GM12878 (cell line): ENCODE measurements at regions not wholly inside any gene's neighbourhood (a gene's known extent, or its start where the extent isn't known, plus 50 kb on each side); places are given as distances from the start of the nearest gene placed in this dataset.

ENCODE experiments used
- ATAC-seq: fragments of 200-7000 bp; cut with Tn5 transposase; 3 replicates; pipeline ENCODE4 v1.9.1; 2020; ENCODE audit warnings: mild to moderate bottlenecking, moderate library complexity
- BruUV-seq: library from RNA; stranded (reverse); fragments of 400-500 nt; replicated peaks from 2 replicates; lab custom pipeline; 2021; lab: Mats Ljungman, UMichigan
- CTCF ChIA-PET: fragments of 300-600 bp; sonication (Branson Sonifier 250); formaldehyde crosslinking; extraction: SDS; loops from one replicate; lab custom pipeline; 2021; ENCODE audit warnings: inconsistent platforms; lab: Yijun Ruan, JAX
- POLR2A ChIA-PET: fragments of 350-600 bp; formaldehyde crosslinking; extraction: SDS; loops from one replicate; lab custom pipeline; 2021; ENCODE audit warnings: inconsistent platforms; lab: Charles Lee
- RAD21 ChIA-PET: fragments of 300-600 bp; sonication (Branson Sonifier 250); formaldehyde crosslinking; loops from one replicate; lab custom pipeline; 2023; ENCODE audit warnings: antibody characterized with exemption; ENCODE audit not compliant: unreplicated experiment; lab: Charles Lee
- SMC1A ChIA-PET: fragments of 300-600 bp; sonication (Branson Sonifier 250); formaldehyde crosslinking; loops from one replicate; lab custom pipeline; 2023; ENCODE audit not compliant: unreplicated experiment, uncharacterized antibody; lab: Charles Lee
- DNase-seq: peaks from one replicate; pipeline ENCODE4 v3.0.0-alpha.2; 2011; ENCODE audit warnings: low read depth, low spot score
- FAIRE-seq: peaks from 3 replicates; lab custom pipeline; 2011; peaks lifted over from hg19 to GRCh38; lab: Jason Lieb, UNC
- H2AFZ ChIP-seq: 2 replicates; pipeline ENCODE4 v1.6.0; 2011; ENCODE audit warnings: low read depth, low read length, control low read depth; ENCODE audit not compliant: control insufficient read depth
- H3K27ac ChIP-seq: 2 replicates; pipeline ENCODE4 v1.5.1; 2011; ENCODE audit warnings: control low read depth; ENCODE audit not compliant: control insufficient read depth, insufficient read depth
- H3K27me3 ChIP-seq, 2 experiments: replicated peaks in 1 of 2; 2 replicates each; pipeline versions ENCODE4 v1.6.0 to v1.6.1; 2011; ENCODE audit warnings: low read length in 1 of 2; ENCODE audit not compliant: control insufficient read depth in 2 of 2, insufficient read depth in 2 of 2
- H3K36me3 ChIP-seq, 2 experiments: 2 replicates each; pipeline ENCODE4 v1.5.1; 2011; ENCODE audit warnings: low read length in 1 of 2; ENCODE audit not compliant: control insufficient read depth in 2 of 2, insufficient read depth in 2 of 2
- H3K4me1 ChIP-seq: 2 replicates; pipeline ENCODE4 v1.6.1; 2011; ENCODE audit warnings: mild to moderate bottlenecking, low read length, moderate library complexity, mixed read lengths; ENCODE audit not compliant: control insufficient read depth, insufficient read depth
- H3K4me2 ChIP-seq: 2 replicates; pipeline ENCODE4 v1.6.0; 2011; ENCODE audit warnings: control low read depth; ENCODE audit not compliant: control insufficient read depth, insufficient read depth
- H3K4me3 ChIP-seq: fragments of 200-600 bp; sonication (generic); 2 replicates; pipeline ENCODE4 v1.5.1; 2016
- H3K79me2 ChIP-seq: 2 replicates; pipeline ENCODE4 v1.6.0; 2011; ENCODE audit warnings: low read length; ENCODE audit not compliant: control insufficient read depth, insufficient read depth
- H3K9ac ChIP-seq: 2 replicates; pipeline ENCODE4 v1.8.0; 2011; ENCODE audit warnings: low read length, control low read depth, mixed read lengths; ENCODE audit not compliant: control insufficient read depth, insufficient read depth
- H3K9me3 ChIP-seq: replicated peaks from 3 replicates; pipeline ENCODE4 v1.5.1; 2011; ENCODE audit warnings: mild to moderate bottlenecking, low read length; ENCODE audit not compliant: control insufficient read depth, insufficient read depth
- H4K20me1 ChIP-seq: 2 replicates; pipeline ENCODE4 v1.6.0; 2011; ENCODE audit not compliant: control insufficient read depth, insufficient read depth
- GABPA ChIP-seq: IDR thresholded peaks from 2 replicates; pipeline ENCODE4 v1.6.1; 2014; ENCODE audit warnings: antibody characterized with exemption, low read depth, mild to moderate bottlenecking, inconsistent platforms
- HCFC1 ChIP-seq: fragments of 150-350 bp; IDR thresholded peaks from 2 replicates; pipeline ENCODE4 v1.6.1; 2014; ENCODE audit warnings: low read length
- MEF2B ChIP-seq: fragments of 450-650 bp; IDR thresholded peaks from 2 replicates; pipeline ENCODE4 v1.6.1; 2018; ENCODE audit warnings: mild to moderate bottlenecking, moderate library complexity; ENCODE audit not compliant: partially characterized antibody, poor library complexity, severe bottlenecking
- POLR2AphosphoS5 ChIP-seq: IDR thresholded peaks from 2 replicates; pipeline ENCODE4 v1.6.1; 2011; ENCODE audit warnings: mild to moderate bottlenecking, low read length, inconsistent platforms
- RB1 ChIP-seq: fragments of 450-650 bp; formaldehyde crosslinking; IDR thresholded peaks from 2 replicates; pipeline ENCODE4 v1.6.1; 2017; ENCODE audit warnings: mild to moderate bottlenecking, borderline replicate concordance
- SMC3 ChIP-seq: IDR thresholded peaks from 2 replicates; pipeline ENCODE4 v1.6.1; 2011; ENCODE audit warnings: low read length, improper control_type of control experiment, borderline replicate concordance
- SP1 ChIP-seq: IDR thresholded peaks from one replicate; pipeline ENCODE4 v1.6.1; 2011; ENCODE audit warnings: low read depth, low read length
- SRF ChIP-seq, 2 experiments: IDR thresholded peaks; 2 replicates each; pipeline ENCODE4 v1.6.1; 2011; ENCODE audit warnings: low read depth in 2 of 2, low read length in 2 of 2, mild to moderate bottlenecking in 1 of 2, moderate library complexity in 1 of 2
- WGBS: methylation state at CpG from one replicate; pipeline ENCODE4 v1.1.6; 2016; ENCODE audit warnings: low lambda C conversion rate; ENCODE audit not compliant: insufficient replicate concordance, insufficient coverage; ENCODE audit errors: missing lambda C conversion rate; 5-methylcytosine and 5-hydroxymethylcytosine counted together
- in situ Hi-C: fragments of 300-500 bp; cut with MboI; formaldehyde crosslinking; loops from 9 replicates; pipeline ENCODE4 v1.14.3; 2018; ENCODE audit warnings: mixed read lengths
- intact Hi-C: fragments of 100-400 bp; cut with micrococcal nuclease; formaldehyde crosslinking; loops from one replicate; pipeline ENCODE4 v1.14.2; 2022; ENCODE audit not compliant: unreplicated experiment
- TF ChIP-seq, protein P1 (sequence below): fragments of 450-650 bp; IDR thresholded peaks from 2 replicates; pipeline ENCODE4 v1.6.1; 2017; ENCODE audit warnings: borderline replicate concordance

DNA sequence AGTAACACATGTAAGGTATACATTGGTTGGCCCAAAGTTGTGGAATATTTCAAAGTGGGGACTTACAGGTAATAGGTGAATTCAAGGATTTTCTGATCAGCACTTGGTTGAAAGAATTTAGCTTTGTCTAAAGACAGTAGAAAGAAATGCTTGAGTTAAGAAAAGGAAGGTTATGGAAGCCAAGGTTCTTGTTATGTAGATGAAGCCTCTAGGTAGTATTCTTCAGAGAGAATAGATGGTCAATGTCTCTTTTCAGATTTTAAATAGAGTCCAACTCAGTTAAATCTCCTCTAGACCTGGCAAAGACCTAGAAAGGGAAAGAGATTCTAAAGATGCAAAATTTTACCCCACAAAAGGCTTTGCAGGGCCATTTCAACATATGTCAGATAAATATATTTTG lies 157.4 kb downstream of the ANKRD30B start:
- no peak overlapping the region for H3K4me2 ChIP-seq
- H2AFZ ChIP-seq: no peak overlapping the region
- H4K20me1 ChIP-seq: no peaks in the 10 kb centered on the region
- ChIA-PET CTCF (no interaction called here), SMC1A (no interaction called here), POLR2A (no interaction called here)
- intact Hi-C loops: no loop called here
- H3K27me3 ChIP-seq: no peaks in the 10 kb centered on the region
- DNase-seq: no peak
- no peak for ATAC-seq
- H3K9ac ChIP-seq: no peak overlapping the region
- no TSS peak for BruUV-seq
- no peak overlapping the region for H3K4me3 ChIP-seq
- no peak overlapping the region for H3K27ac ChIP-seq
- no peaks in the 10 kb centered on the region for H3K9me3 ChIP-seq
- no peaks in the 10 kb centered on the region for H3K36me3 ChIP-seq
- no peaks in the 10 kb centered on the region for H3K4me1 ChIP-seq
- TF ChIP-seq, protein P1, sequence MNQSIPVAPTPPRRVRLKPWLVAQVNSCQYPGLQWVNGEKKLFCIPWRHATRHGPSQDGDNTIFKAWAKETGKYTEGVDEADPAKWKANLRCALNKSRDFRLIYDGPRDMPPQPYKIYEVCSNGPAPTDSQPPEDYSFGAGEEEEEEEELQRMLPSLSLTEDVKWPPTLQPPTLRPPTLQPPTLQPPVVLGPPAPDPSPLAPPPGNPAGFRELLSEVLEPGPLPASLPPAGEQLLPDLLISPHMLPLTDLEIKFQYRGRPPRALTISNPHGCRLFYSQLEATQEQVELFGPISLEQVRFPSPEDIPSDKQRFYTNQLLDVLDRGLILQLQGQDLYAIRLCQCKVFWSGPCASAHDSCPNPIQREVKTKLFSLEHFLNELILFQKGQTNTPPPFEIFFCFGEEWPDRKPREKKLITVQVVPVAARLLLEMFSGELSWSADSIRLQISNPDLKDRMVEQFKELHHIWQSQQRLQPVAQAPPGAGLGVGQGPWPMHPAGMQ: no peak
- TF ChIP-seq POLR2AphosphoS5 (no peak), SRF (IDR thresholded peaks at IDR 0.05; ENCODE audit: low read depth in 2 of 2, low read length in 2 of 2) (no peak)
- TF ChIP-seq, all 136 proteins: peak for 0
- in situ Hi-C loops: no loop called here
- no peaks in the 10 kb centered on the region for H3K79me2 ChIP-seq
- RAD21 ChIA-PET: no interaction called here
- no peak for FAIRE-seq

DNA sequence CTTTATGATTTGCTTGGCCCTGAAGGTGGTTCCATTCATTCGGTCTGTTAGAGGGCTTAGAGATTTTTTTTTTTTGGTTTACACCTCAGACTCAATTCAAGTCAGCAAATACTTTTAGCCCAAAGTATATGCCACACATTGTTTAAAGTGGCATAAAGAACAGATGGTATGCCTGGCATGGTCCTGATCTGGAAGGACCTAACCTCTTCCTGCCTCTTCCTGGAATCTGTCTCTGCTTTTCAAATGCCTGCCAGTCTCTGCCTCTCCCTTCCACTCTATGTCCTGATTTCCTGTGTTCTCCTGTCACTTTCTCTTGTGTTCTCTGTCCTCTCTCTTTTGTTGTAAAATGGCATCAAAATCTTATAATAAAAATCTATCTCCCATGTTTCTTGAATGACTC lies 158.0 kb downstream of the ANKRD30B start:
- WGBS: 0% methylated on average over 1 of the region's 1 CpG
- no peaks in the 10 kb centered on the region for H3K79me2 ChIP-seq
- no peaks in the 10 kb centered on the region for H4K20me1 ChIP-seq
- H3K27ac ChIP-seq: no peak overlapping the region
- no peak overlapping the region for H2AFZ ChIP-seq
- H3K9me3 ChIP-seq: no peaks in the 10 kb centered on the region
- intact Hi-C loops (no loop called here), in situ Hi-C loops (no loop called here)
- H3K4me3 ChIP-seq: no peak overlapping the region
- H3K9ac ChIP-seq: no peak overlapping the region
- ChIA-PET RAD21 (no interaction called here), CTCF (no interaction called here), SMC1A (no interaction called here), POLR2A (no interaction called here)
- ATAC-seq: no peak
- TF ChIP-seq HCFC1 (no peak), SP1 (no peak), SMC3 (no peak), RB1 (no peak), GABPA (no peak), MEF2B (no peak)
- BruUV-seq: no TSS peak
- no peaks in the 10 kb centered on the region for H3K4me1 ChIP-seq
- H3K4me2 ChIP-seq: no peak overlapping the region
- no peaks in the 10 kb centered on the region for H3K27me3 ChIP-seq
- no peak for DNase-seq
- no peaks in the 10 kb centered on the region for H3K36me3 ChIP-seq
- FAIRE-seq: no peak
